Upper lobe of left lung (tissue), 6 donors: ENCODE measurements at regions not wholly inside any gene's neighbourhood (a gene's known extent, or its start where the extent isn't known, plus 50 kb on each side); places are given as distances from the start of the nearest gene placed in this dataset.
"Not testable (repeated sequence)": the region's sequence is repeated elsewhere in the genome, so short reads cannot be mapped to it uniquely, and the experiment has no call there.

Experiments used
- ATAC-seq, 2 donors: fragments of 200-7000 bp; cut with Tn5 transposase; one replicate each; pipeline ENCODE4 v1.9.1; 2022; ENCODE audit warnings: mild to moderate bottlenecking in 2 of 2, moderate library complexity in 2 of 2; ENCODE audit not compliant: low FRiP score in 2 of 2
- DNase-seq, 2 donors: peaks; one replicate each; pipeline ENCODE4 v3.0.0-alpha.2; 2019 to 2020
- H3K27ac ChIP-seq, 4 donors: fragments of 200-600 bp; sonication (generic); one replicate each; pipeline ENCODE4 v1.5.1; 2016 to 2019
- H3K27me3 ChIP-seq, 4 donors: fragments of 200-600 bp; sonication (generic); one replicate each; pipeline ENCODE4 v1.5.1; 2017 to 2019
- H3K36me3 ChIP-seq, 4 donors: fragments of 200-600 bp; sonication (generic); one replicate each; pipeline ENCODE4 v1.5.1; 2016 to 2019
- H3K4me1 ChIP-seq, 4 donors: fragments of 200-600 bp; sonication (generic); one replicate each; pipeline ENCODE4 v1.5.1; 2018 to 2019
- H3K4me3 ChIP-seq, 4 donors: fragments of 200-600 bp; sonication (generic); one replicate each; pipeline ENCODE4 v1.5.1; 2017 to 2019; ENCODE audit warnings: mild to moderate bottlenecking in 2 of 4, moderate library complexity in 1 of 4
- H3K9me3 ChIP-seq, 4 donors: fragments of 200-600 bp; sonication (generic); one replicate each; pipeline ENCODE4 v1.5.1; 2018 to 2019
- EP300 ChIP-seq, 4 donors: sonication (generic); formaldehyde crosslinking; IDR thresholded peaks; one replicate each; pipeline ENCODE4 v1.5.1; 2017; ENCODE audit warnings: antibody characterized with exemption in 4 of 4, control low read depth in 2 of 4
- POLR2A ChIP-seq, 4 donors: fragments of 450-650 bp; IDR thresholded peaks; one replicate each; pipeline ENCODE4 v1.5.1; 2016 to 2017; ENCODE audit warnings: antibody characterized with exemption in 4 of 4, mild to moderate bottlenecking in 2 of 4
- POLR2AphosphoS5 ChIP-seq, 2 donors: sonication (generic); formaldehyde crosslinking; IDR thresholded peaks; one replicate each; pipeline ENCODE4 v1.5.1; 2017; ENCODE audit warnings: antibody characterized with exemption in 2 of 2
- WGBS, 2 donors: methylation state at CpG; one replicate each; pipeline ENCODE4 v1.1.5; 2017 to 2018; 5-methylcytosine and 5-hydroxymethylcytosine counted together
- TF ChIP-seq, protein P1 (sequence below), 6 experiments: fragments of 450-650 bp in 4 of 6; fragments of 200-600 bp in 2 of 6; sonication (generic) in 2 of 6; IDR thresholded peaks; one replicate each; pipeline ENCODE4 v1.5.1; 2016 to 2019; ENCODE audit warnings: antibody characterized with exemption in 6 of 6
- donor health status: DM: no; HTN: no; CAD: no; lungs with moderate emphysema.
- donor health status: DM: no; HTN: yes; CAD: no; lungs with severe emphysema.

DNA sequence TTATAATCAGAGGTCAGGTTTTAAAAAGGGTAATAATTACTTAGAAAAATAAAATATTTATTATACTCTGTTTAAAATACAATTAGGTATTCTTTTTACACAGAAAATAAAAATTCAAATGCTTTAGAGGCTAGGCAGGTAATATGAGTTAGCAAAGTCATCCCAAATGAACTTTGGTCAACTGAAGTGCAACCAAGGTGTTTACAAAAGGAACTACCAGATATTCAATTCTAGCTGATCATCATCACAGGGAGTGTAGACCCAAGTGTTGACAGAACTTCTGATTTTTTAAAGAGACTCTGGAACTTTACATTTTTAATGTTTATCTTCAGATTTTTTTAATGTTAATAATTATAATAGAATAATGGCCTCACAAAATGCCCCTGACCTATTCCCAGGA lies 59.3 kb upstream of the COL5A2 start:
- TF ChIP-seq, protein P1, sequence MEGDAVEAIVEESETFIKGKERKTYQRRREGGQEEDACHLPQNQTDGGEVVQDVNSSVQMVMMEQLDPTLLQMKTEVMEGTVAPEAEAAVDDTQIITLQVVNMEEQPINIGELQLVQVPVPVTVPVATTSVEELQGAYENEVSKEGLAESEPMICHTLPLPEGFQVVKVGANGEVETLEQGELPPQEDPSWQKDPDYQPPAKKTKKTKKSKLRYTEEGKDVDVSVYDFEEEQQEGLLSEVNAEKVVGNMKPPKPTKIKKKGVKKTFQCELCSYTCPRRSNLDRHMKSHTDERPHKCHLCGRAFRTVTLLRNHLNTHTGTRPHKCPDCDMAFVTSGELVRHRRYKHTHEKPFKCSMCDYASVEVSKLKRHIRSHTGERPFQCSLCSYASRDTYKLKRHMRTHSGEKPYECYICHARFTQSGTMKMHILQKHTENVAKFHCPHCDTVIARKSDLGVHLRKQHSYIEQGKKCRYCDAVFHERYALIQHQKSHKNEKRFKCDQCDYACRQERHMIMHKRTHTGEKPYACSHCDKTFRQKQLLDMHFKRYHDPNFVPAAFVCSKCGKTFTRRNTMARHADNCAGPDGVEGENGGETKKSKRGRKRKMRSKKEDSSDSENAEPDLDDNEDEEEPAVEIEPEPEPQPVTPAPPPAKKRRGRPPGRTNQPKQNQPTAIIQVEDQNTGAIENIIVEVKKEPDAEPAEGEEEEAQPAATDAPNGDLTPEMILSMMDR (IDR thresholded peaks at IDR 0.05), result no peak
- DNase-seq (no peak), ATAC-seq (no peak)
- H3K4me3 ChIP-seq, result no peak overlapping the region
- no peaks in the 10 kb centered on the region for H3K4me1 ChIP-seq
- H3K27me3 ChIP-seq, result no peaks in the 10 kb centered on the region
- H3K27ac ChIP-seq, result no peak overlapping the region
- no peaks in the 10 kb centered on the region for H3K9me3 ChIP-seq
- H3K36me3 ChIP-seq, result no peaks in the 10 kb centered on the region

DNA sequence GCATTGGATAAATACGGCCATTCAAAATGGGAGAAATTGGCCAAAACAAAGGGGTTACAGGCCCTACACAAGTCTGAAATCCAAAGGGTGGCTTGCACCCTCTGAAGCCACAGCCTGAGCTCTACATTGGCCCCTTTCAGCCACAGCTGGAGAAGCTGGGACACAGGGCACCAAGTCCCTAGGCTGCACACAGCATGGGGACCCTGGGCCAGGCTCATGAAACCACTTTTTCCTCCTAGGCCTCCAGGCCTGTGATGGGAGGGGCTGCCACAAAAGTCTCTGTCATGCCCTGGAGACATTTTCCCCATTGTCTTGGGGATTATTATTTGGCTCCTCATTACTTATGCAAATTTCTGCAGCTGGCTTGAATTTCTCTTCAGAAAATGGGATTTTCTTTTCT lies 64.3 kb upstream of the COL5A2 start:
- not testable (repeated sequence) for H3K36me3 ChIP-seq, H3K4me1 ChIP-seq, H3K9me3 ChIP-seq, H3K27ac ChIP-seq, H3K4me3 ChIP-seq, DNase-seq, ATAC-seq, H3K27me3 ChIP-seq
- WGBS, 2 donors, result 92 to 95% methylated on average over 1 of the region's 1 CpG

DNA sequence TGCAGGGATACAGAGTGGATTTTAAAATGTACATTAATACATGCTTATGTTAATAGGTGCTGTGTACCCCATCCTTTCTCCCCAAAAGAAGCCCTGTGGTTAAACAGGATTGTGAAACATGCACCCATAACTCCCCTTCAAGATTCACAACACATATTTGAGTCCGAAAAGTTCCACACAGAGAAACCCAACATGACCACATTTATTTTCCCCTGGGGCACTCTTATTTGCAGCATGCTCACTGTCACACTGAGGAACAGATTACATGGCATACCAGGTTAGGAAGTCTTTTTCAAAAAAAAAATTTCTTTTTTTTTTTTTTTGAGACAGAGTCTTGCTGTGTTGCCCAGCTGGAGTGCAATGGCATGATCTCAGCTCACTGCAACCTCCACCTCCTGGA lies 67.7 kb upstream of the COL5A2 start:
- Histone ChIP-seq H3K36me3 (no peaks in the 10 kb centered on the region), H3K4me1 (no peaks in the 10 kb centered on the region), H3K27ac (no peak overlapping the region), H3K9me3 (no peaks in the 10 kb centered on the region), H3K4me3 (no peak overlapping the region), H3K27me3 (no peaks in the 10 kb centered on the region)
- WGBS, 2 donors, result 93% methylated on average over 1 of the region's 1 CpG
- no peak for ATAC-seq
- no peak for DNase-seq
- TF ChIP-seq POLR2A (IDR thresholded peaks at IDR 0.05), result no peak

- Histone ChIP-seq H3K4me3 (no peak overlapping the region), H3K27ac (no peak overlapping the region), H3K4me1 (no peaks in the 10 kb centered on the region), H3K27me3 (no peaks in the 10 kb centered on the region), H3K36me3 (no peaks in the 10 kb centered on the region), H3K9me3 (no peaks in the 10 kb centered on the region)
- ATAC-seq (no peak), DNase-seq (no peak)
- 45 to 52% methylated on average over 1 of the region's 1 CpG for WGBS, 2 donors
- TF ChIP-seq POLR2A (IDR thresholded peaks at IDR 0.05), result no peak
Measured at GRCh38 chr2:189248141-189248540, 68.6 kb upstream of the COL5A2 start.

DNA sequence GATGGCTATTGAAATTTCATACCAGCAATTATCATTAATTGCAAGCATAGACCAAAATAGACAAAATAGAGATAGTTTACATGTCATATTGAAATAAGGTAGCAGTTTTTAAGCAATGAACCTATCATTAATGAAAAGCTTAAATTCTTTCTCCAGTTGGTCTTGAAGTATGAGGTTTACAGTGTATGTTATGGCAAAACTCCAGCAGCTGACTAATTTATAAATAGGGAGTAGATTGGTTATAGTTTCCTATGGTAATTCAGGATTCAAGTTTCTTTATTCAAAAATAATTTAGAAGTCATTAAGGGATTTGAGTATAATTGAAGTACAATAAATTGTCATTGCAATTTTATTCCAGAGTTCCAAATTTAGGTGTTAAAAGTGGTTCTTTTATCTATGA lies 69.6 kb upstream of the COL5A2 start:
- Histone ChIP-seq H3K36me3 (no peaks in the 10 kb centered on the region), H3K27me3 (no peaks in the 10 kb centered on the region), H3K9me3 (no peaks in the 10 kb centered on the region), H3K4me1 (no peaks in the 10 kb centered on the region), H3K27ac (no peak overlapping the region), H3K4me3 (no peak overlapping the region)
- DNase-seq (no peak), ATAC-seq (no peak)
- TF ChIP-seq, protein P1 (IDR thresholded peaks at IDR 0.05), result no peak
- TF ChIP-seq POLR2AphosphoS5 (IDR thresholded peaks at IDR 0.05), result no peak
- no peak for TF ChIP-seq EP300 (IDR thresholded peaks at IDR 0.05)
- TF ChIP-seq POLR2A (IDR thresholded peaks at IDR 0.05), result no peak

- Histone ChIP-seq H3K36me3 (no peaks in the 10 kb centered on the region), H3K27me3 (no peaks in the 10 kb centered on the region), H3K27ac (no peak overlapping the region), H3K4me3 (no peak overlapping the region), H3K9me3 (no peaks in the 10 kb centered on the region), H3K4me1 (peaks cover 0 to 4% (median 0%) of the 10 kb centered on the region in 4 donors)
- ATAC-seq (no peak), DNase-seq (no peak)
- TF ChIP-seq, protein P1 (IDR thresholded peaks at IDR 0.05), result no peak
- TF ChIP-seq EP300 (IDR thresholded peaks at IDR 0.05) (no peak), POLR2A (IDR thresholded peaks at IDR 0.05) (no peak), POLR2AphosphoS5 (IDR thresholded peaks at IDR 0.05) (no peak)
- 55 to 69% methylated on average over 5 of the region's 5 CpGs for WGBS, 2 donors
Measured at GRCh38 chr2:189249901-189250300, 70.3 kb upstream of the COL5A2 start.
